Motor neuron (in vitro differentiated cells): ENCODE measurements at regions not wholly inside any gene's neighbourhood (a gene's known extent, or its start where the extent isn't known, plus 50 kb on each side); places are given as distances from the start of the nearest gene placed in this dataset.
A peak's percentile ranks its signal among the peaks of the same experiment; 100 is the strongest.

Experiments used
- ATAC-seq, 8 experiments: fragments of 200-7000 bp; cut with Tn5 transposase; replicated peaks in 6 of 8; 2 replicates each; pipeline ENCODE4 v1.8.0; 2021; ENCODE audit warnings: mild to moderate bottlenecking in 8 of 8, moderate library complexity in 8 of 8
- H3K27ac ChIP-seq, 2 donors: fragments of 250-450 bp; sonication (Bioruptor Pico); 2 replicates each; pipeline ENCODE4 v1.9.0; 2021; ENCODE audit warnings: antibody characterized with exemption in 2 of 2, mild to moderate bottlenecking in 2 of 2, moderate library complexity in 1 of 2
- H3K4me1 ChIP-seq, 2 donors: fragments of 250-450 bp; sonication (Bioruptor Pico); replicated peaks in 1 of 2; 2 replicates each; pipeline ENCODE4 v1.6.1; 2021; ENCODE audit warnings: antibody characterized with exemption in 2 of 2, mild to moderate bottlenecking in 2 of 2, moderate library complexity in 1 of 2
- H3K4me3 ChIP-seq, 5 donors: fragments of 250-450 bp; sonication (Bioruptor Pico); 2 replicates each; pipeline ENCODE4 v1.9.0; 2021; ENCODE audit warnings: antibody characterized with exemption in 5 of 5, mild to moderate bottlenecking in 5 of 5, moderate library complexity in 4 of 5
- WGBS, 10 experiments: fragments of 450-650 bp; shearing (Covaris generic); methylation state at CpG; one replicate each; pipeline ENCODE4 v1.0.0; 2022; 5-methylcytosine and 5-hydroxymethylcytosine counted together
- in situ Hi-C, 9 experiments: fragments of 400-800 bp; cut with MboI; loops; one replicate each; pipeline ENCODE4 v1.15.0; 2021; ENCODE audit warnings: low sequenced_read_pairs in 9 of 9, low pct_unique_long_range_greater_than_20kb in 2 of 9; ENCODE audit not compliant: unreplicated experiment in 9 of 9

GRCh38 chr12:105805730-105806399 is 332.9 kb downstream of the NUAK1 start:
- H3K4me3 ChIP-seq, result no peak overlapping the region
- 67 to 100% (median 92%) methylated on average over 2 to 4 of the region's 4 CpGs; no CpG with 5 or more reads in 4 of the 10 experiments for WGBS, 10 experiments
- H3K4me1 ChIP-seq, result peaks cover 0 to 2% of the 10 kb centered on the region in 2 donors
- in situ Hi-C loops, result no loop called here
- no peak for ATAC-seq
- no peak overlapping the region for H3K27ac ChIP-seq

- H3K27ac ChIP-seq, result no peak overlapping the region
- 80 to 100% (median 90%) methylated on average over 1 to 2 of the region's 2 CpGs; no CpG with 5 or more reads in 5 of the 10 experiments for WGBS, 10 experiments
These were observed 332.4 kb downstream of the NUAK1 start for GRCh38 chr12:105806400-105806770.

GRCh38 chr12:105812366-105812765 is 326.4 kb downstream of the NUAK1 start:
- 0 to 100% (median 89%) methylated on average over 1 of the region's 1 CpG; no CpG with 5 or more reads in 3 of the 10 experiments for WGBS, 10 experiments
- Histone ChIP-seq H3K27ac (no peak overlapping the region), H3K4me1 (peaks cover 0 to 5% of the 10 kb centered on the region in 2 donors), H3K4me3 (no peak overlapping the region)
- in situ Hi-C loops, result no loop called here
- no peak for ATAC-seq

More at GRCh38 chr12:105806400-105806770, 332.4 kb downstream of the NUAK1 start:
- H3K4me1 ChIP-seq, result peaks cover 0 to 2% of the 10 kb centered on the region in 2 donors
- H3K4me3 ChIP-seq, result no peak overlapping the region
- no peak for ATAC-seq
- in situ Hi-C loops, result no loop called here

- H3K4me3 ChIP-seq, result no peak overlapping the region
- no peak overlapping the region for H3K27ac ChIP-seq
- in situ Hi-C loops, result no loop called here
- WGBS, 10 experiments, result 0 to 75% (median 25%) methylated on average over 1 to 4 of the region's 5 CpGs; no CpG with 5 or more reads in 3 of the 10 experiments
- ATAC-seq, result no peak
- peaks cover 0 to 5% of the 10 kb centered on the region in 2 donors for H3K4me1 ChIP-seq
These were observed 325.6 kb downstream of the NUAK1 start for GRCh38 chr12:105813201-105813600.

- peak in 5 of 8 experiments; percentile 43 to 80 (median 45) for ATAC-seq
- Histone ChIP-seq H3K4me1 (peaks cover 4 to 5% of the 10 kb centered on the region in 2 donors), H3K4me3 (no peak overlapping the region), H3K27ac (no peak overlapping the region)
- in situ Hi-C loops, result no loop called here
- 23 to 100% (median 58%) methylated on average over 1 to 3 of the region's 4 CpGs; no CpG with 5 or more reads in 2 of the 10 experiments for WGBS, 10 experiments
These were observed 324.5 kb downstream of the NUAK1 start for GRCh38 chr12:105814283-105814682.

GRCh38 chr12:105819549-105819948 is 319.2 kb downstream of the NUAK1 start:
- in situ Hi-C loops, result no loop called here
- peak in 3 of 8 experiments; percentile 55 to 70 (median 69) for ATAC-seq
- WGBS, 10 experiments, result 18 to 71% (median 35%) methylated on average over 1 to 2 of the region's 2 CpGs; no CpG with 5 or more reads in 1 of the 10 experiments
- H3K27ac ChIP-seq, result no peak overlapping the region
- no peak overlapping the region for H3K4me3 ChIP-seq
- peaks cover 20 to 34% of the 10 kb centered on the region in 2 donors for H3K4me1 ChIP-seq

- in situ Hi-C loops, result no loop called here
- Histone ChIP-seq H3K4me3 (no peak overlapping the region), H3K4me1 (peaks cover 23 to 34% of the 10 kb centered on the region in 2 donors), H3K27ac (no peak overlapping the region)
- peak in 7 of 8 experiments; percentile 19 to 85 (median 53) for ATAC-seq
- 4 to 64% (median 40%) methylated on average over 1 to 5 of the region's 5 CpGs; no CpG with 5 or more reads in 1 of the 10 experiments for WGBS, 10 experiments
These were observed 318.2 kb downstream of the NUAK1 start for GRCh38 chr12:105820429-105821125.

GRCh38 chr12:105822131-105823105 is 316.3 kb downstream of the NUAK1 start:
- WGBS, 10 experiments, result 33 to 100% (median 74%) methylated on average over 2 to 11 of the region's 11 CpGs
- no peak for ATAC-seq
- in situ Hi-C loops, result no loop called here

GRCh38 chr12:105823810-105824209 is 314.9 kb downstream of the NUAK1 start:
- Histone ChIP-seq H3K4me3 (no peak overlapping the region), H3K4me1 (peaks cover 23 to 34% of the 10 kb centered on the region in 2 donors), H3K27ac (no peak overlapping the region)
- WGBS, 10 experiments, result 57 to 100% (median 90%) methylated on average over 1 to 3 of the region's 3 CpGs; no CpG with 5 or more reads in 2 of the 10 experiments
- in situ Hi-C loops, result no loop called here
- ATAC-seq, result no peak

More at GRCh38 chr12:105822131-105823105, 316.3 kb downstream of the NUAK1 start:
- no peak overlapping the region for H3K27ac ChIP-seq
- H3K4me1 ChIP-seq, result peaks cover 23 to 34% of the 10 kb centered on the region in 2 donors
- no peak overlapping the region for H3K4me3 ChIP-seq

- H3K4me3 ChIP-seq, result no peak overlapping the region
- ATAC-seq, result peak in 1 of 8 experiments; percentile 26
- peaks cover 22% of the 10 kb centered on the region in 2 donors for H3K4me1 ChIP-seq
- in situ Hi-C loops, result no loop called here
- no peak overlapping the region for H3K27ac ChIP-seq
- WGBS, 10 experiments, result 53 to 90% (median 79%) methylated on average over 3 to 5 of the region's 5 CpGs
These were observed 313.6 kb downstream of the NUAK1 start for GRCh38 chr12:105825141-105825540.

GRCh38 chr12:105831372-105831771 is 307.4 kb downstream of the NUAK1 start:
- in situ Hi-C loops, result no loop called here
- 40 to 93% (median 79%) methylated on average over 1 to 2 of the region's 3 CpGs; no CpG with 5 or more reads in 6 of the 10 experiments for WGBS, 10 experiments
- no peak for ATAC-seq
- Histone ChIP-seq H3K27ac (no peak overlapping the region), H3K4me3 (no peak overlapping the region), H3K4me1 (no peaks in the 10 kb centered on the region)

- Histone ChIP-seq H3K27ac (no peak overlapping the region), H3K4me1 (no peaks in the 10 kb centered on the region), H3K4me3 (no peak overlapping the region)
- ATAC-seq, result no peak
- 50 to 100% (median 87%) methylated on average over 2 to 6 of the region's 6 CpGs; no CpG with 5 or more reads in 2 of the 10 experiments for WGBS, 10 experiments
- in situ Hi-C loops, result no loop called here
These were observed 306.7 kb downstream of the NUAK1 start for GRCh38 chr12:105832021-105832420.
